ENCODE measurements at regions not wholly inside any gene's neighbourhood (a gene's known extent, or its start where the extent isn't known, plus 50 kb on each side); places are given as distances from the start of the nearest gene placed in this dataset.
A peak's percentile ranks its signal among the peaks of the same experiment; 100 is the strongest.

DNA sequence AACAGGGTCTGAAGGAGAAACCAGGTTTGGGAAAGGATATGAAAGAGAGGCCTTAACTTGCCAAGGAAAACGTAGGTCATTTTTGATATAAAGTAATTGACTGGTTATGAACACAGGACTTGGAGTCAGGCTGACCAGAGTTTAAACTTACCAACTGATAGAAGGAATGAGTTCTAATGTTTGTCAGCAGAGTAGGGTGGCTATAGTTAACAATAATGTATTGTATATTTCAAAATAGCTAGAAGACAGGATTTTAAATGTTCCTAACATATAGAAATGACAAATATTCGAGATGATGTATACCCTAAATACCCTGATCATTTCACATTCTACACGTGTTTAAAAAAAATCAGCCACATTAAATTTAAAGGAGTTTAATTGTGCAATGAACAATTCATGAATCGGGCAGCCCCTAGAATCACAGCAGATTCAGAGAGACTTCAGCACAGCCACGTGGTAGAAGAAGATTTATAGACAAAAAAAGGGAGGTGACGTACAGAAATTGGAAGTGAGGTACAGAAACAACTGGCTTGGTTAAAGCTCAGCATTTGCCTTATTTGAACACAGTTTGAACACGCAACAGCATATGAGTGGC is 52.5 kb upstream of the PLEKHG7 start:
- Histone ChIP-seq H3K9me3 (ENCODE audit: control insufficient read depth, low read length) (no peaks in the 10 kb centered on the region), H3K4me1 (ENCODE audit: control insufficient read depth, insufficient read depth, low read length) (no peaks in the 10 kb centered on the region), H3K4me3 (ENCODE audit: low read length) (no peak overlapping the region), H3K27me3 (ENCODE audit: control insufficient read depth, insufficient read depth) (no peaks in the 10 kb centered on the region), H3K27ac (ENCODE audit: low read length) (no peak overlapping the region)
- ATAC-seq: no peak
- 70% methylated on average over 7 of the region's 7 CpGs for WGBS
- intact Hi-C loops (cut with DNase I): loop anchor here in 2 of 4 donors (5.0 kb wide), 1 partner anchor 1288 kb away; no protein-coding TSS in a partner anchor
- no peak for DNase-seq

DNA sequence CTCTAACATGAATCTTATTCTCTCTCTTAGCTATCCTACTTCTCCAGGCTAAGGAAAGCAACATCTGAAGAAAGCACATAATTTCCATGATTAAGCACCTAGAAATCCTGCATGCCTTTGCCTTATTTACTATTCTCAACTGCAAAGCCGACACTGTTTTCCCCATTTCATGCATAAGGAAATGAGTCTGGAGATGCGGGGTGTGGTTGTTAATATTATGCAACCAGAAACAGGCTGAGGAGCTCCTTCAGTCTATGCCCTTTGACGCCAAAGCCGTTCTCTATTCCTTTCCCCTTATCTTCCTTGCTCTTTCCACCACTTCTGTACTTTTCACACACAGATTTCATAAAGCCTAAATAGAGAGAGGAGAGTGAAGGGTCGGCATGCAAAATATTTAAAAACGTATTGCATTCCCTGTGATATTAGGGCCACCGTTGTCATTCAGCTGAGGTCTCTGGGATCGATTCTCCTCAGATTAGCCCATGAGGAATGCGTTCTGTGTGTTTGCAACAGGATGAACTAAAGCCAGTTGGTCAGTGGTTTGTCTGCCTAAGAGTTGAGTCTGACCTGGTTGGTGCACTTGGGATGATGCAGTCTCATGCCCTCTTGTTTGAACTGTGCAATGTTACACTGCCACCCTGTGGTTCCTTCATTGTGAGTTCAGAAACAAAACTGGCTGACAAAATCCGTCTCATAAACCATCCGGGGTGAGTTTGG is 53.1 kb upstream of the PLEKHG7 start:
- no peaks in the 10 kb centered on the region for H3K9me3 ChIP-seq (ENCODE audit: control insufficient read depth, low read length)
- H3K4me1 ChIP-seq (ENCODE audit: control insufficient read depth, insufficient read depth, low read length): no peaks in the 10 kb centered on the region
- peak in 2 of 3 donors; percentile 36 to 50 for DNase-seq
- no peak overlapping the region for H3K27ac ChIP-seq (ENCODE audit: low read length)
- no peak overlapping the region for H3K4me3 ChIP-seq (ENCODE audit: low read length)
- intact Hi-C loops (cut with DNase I): loop anchor here in 3 of 4 donors (5.0 to 10.0 kb wide), 2 partner anchors 1265 to 1287 kb away; no protein-coding TSS in a partner anchor
- peak; percentile 94 for ATAC-seq
- no peaks in the 10 kb centered on the region for H3K27me3 ChIP-seq (ENCODE audit: control insufficient read depth, insufficient read depth)
- WGBS: 36% methylated on average over 11 of the region's 11 CpGs

DNA sequence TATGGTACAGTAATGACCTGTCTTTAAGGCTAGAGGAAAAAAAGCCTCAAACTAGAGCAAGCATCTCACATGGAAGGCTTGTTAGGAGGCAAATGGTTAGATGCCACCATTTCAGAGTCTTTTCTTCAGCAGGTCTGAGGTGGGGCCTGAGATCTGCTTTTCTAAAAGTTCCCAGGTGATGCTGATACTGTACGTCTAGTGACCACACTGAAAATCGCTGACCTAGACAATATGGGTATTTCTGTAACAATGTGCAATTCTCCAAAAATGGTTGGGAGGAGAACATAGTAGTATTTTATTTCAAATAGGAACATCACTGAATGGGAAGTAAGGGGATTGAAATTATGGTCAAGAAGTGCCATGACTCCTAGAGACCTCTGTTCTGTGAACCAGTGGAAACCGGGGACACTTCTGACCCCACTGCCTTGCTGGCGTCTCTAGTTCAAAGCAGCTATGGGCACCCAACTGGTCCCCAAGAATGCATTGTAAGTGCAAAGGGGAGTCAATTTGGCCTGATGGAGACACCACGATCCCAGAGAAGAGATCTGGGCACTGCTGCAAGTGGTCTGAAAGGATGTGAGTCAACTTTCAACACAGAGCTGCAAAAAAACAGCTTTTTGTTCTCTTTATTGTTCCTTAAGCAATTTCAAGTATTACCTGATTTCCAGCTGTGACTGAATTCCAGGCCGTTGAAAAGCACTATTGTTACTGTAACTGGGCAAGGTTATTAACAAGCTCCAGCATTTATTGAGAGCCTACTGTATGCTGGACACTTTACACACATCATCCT is 54.4 kb upstream of the PLEKHG7 start:
- no peaks in the 10 kb centered on the region for H3K27me3 ChIP-seq (ENCODE audit: control insufficient read depth, insufficient read depth)
- no peak for ATAC-seq
- WGBS: 84% methylated on average over 6 of the region's 6 CpGs
- no peak overlapping the region for H3K27ac ChIP-seq (ENCODE audit: low read length)
- H3K4me1 ChIP-seq (ENCODE audit: control insufficient read depth, insufficient read depth, low read length): no peaks in the 10 kb centered on the region
- DNase-seq: no peak
- no peaks in the 10 kb centered on the region for H3K9me3 ChIP-seq (ENCODE audit: control insufficient read depth, low read length)
- intact Hi-C loops (cut with DNase I): loop anchor here in 2 of 4 donors (10.0 kb wide), 1 partner anchor 1264 kb away; no protein-coding TSS in a partner anchor
- no peak overlapping the region for H3K4me3 ChIP-seq (ENCODE audit: low read length)

GRCh38 chr12:92641291-92641690 is 61.5 kb upstream of the PLEKHG7 start:
- Histone ChIP-seq H3K27me3 (ENCODE audit: control insufficient read depth, insufficient read depth) (no peaks in the 10 kb centered on the region), H3K4me3 (ENCODE audit: low read length) (no peak overlapping the region), H3K9me3 (ENCODE audit: control insufficient read depth, low read length) (no peaks in the 10 kb centered on the region), H3K4me1 (ENCODE audit: control insufficient read depth, insufficient read depth, low read length) (no peaks in the 10 kb centered on the region), H3K27ac (ENCODE audit: low read length) (no peak overlapping the region)
- DNase-seq (no peak), ATAC-seq (no peak)
- intact Hi-C loops (cut with DNase I): loop anchor here in 2 of 4 donors (10.0 kb wide), 1 partner anchor 1256 kb away; no protein-coding TSS in a partner anchor
- WGBS: 30% methylated on average over 1 of the region's 1 CpG

- Histone ChIP-seq H3K4me3 (ENCODE audit: low read length) (no peak overlapping the region), H3K27ac (ENCODE audit: low read length) (no peak overlapping the region), H3K27me3 (ENCODE audit: control insufficient read depth, insufficient read depth) (no peaks in the 10 kb centered on the region), H3K4me1 (ENCODE audit: control insufficient read depth, insufficient read depth, low read length) (no peaks in the 10 kb centered on the region), H3K9me3 (ENCODE audit: control insufficient read depth, low read length) (no peaks in the 10 kb centered on the region)
- no peak for DNase-seq
- intact Hi-C loops (cut with DNase I): loop anchor here in 2 of 4 donors (10.0 kb wide), 1 partner anchor 1256 kb away; no protein-coding TSS in a partner anchor
- ATAC-seq: no peak
Observed at GRCh38 chr12:92640691-92641090, 62.1 kb upstream of the PLEKHG7 start.

DNA sequence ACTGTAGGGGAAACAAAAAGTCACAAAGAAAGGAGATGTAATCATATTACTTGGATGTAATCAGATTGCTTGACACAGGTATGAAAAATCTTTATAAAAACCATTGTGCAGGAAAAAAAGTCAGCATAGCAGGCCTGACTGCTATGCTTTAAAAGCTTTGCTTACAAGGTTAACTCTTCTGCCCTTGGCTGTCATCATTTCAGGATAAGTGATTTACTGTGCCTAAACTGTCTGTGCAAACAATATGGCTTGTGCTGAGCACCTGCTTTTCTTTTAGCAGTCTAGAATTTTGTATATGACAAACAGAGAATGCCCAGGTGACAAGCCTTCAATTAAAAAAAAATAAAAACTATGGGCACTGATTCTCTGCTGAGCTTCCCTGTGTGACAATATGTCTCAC is 63.8 kb upstream of the PLEKHG7 start:
- no peaks in the 10 kb centered on the region for H3K27me3 ChIP-seq (ENCODE audit: control insufficient read depth, insufficient read depth)
- no peaks in the 10 kb centered on the region for H3K9me3 ChIP-seq (ENCODE audit: control insufficient read depth, low read length)
- DNase-seq: no peak
- H3K27ac ChIP-seq (ENCODE audit: low read length): no peak overlapping the region
- intact Hi-C loops (cut with DNase I): no loop called here
- no peaks in the 10 kb centered on the region for H3K4me1 ChIP-seq (ENCODE audit: control insufficient read depth, insufficient read depth, low read length)
- no peak for ATAC-seq
- H3K4me3 ChIP-seq (ENCODE audit: low read length): no peak overlapping the region

DNA sequence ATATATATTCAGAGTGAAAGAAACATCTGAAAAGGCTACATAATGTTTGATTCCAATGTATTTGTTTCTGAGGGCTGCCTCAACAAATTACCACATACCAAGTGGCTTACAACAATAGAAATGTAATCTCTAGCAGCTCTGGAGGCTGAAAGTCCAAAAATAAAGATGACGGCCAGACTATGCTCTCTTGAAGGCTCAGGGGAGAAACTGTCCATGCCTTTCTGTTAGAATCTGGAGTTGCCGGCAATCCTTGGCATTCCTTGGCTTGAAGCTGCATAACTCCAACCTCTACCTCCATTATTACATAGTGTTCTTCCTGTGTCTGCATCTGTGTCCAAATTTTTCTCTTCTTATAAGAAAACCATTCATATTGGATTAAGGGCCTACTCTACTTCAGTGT is 68.1 kb upstream of the PLEKHG7 start:
- H3K27me3 ChIP-seq (ENCODE audit: control insufficient read depth, insufficient read depth): no peaks in the 10 kb centered on the region
- no peaks in the 10 kb centered on the region for H3K9me3 ChIP-seq (ENCODE audit: control insufficient read depth, low read length)
- DNase-seq (no peak), ATAC-seq (no peak)
- no peak overlapping the region for H3K4me3 ChIP-seq (ENCODE audit: low read length)
- H3K27ac ChIP-seq (ENCODE audit: low read length): no peak overlapping the region
- WGBS: 51% methylated on average over 2 of the region's 2 CpGs
- intact Hi-C loops (cut with DNase I): no loop called here
- H3K4me1 ChIP-seq (ENCODE audit: control insufficient read depth, insufficient read depth, low read length): no peaks in the 10 kb centered on the region

DNA sequence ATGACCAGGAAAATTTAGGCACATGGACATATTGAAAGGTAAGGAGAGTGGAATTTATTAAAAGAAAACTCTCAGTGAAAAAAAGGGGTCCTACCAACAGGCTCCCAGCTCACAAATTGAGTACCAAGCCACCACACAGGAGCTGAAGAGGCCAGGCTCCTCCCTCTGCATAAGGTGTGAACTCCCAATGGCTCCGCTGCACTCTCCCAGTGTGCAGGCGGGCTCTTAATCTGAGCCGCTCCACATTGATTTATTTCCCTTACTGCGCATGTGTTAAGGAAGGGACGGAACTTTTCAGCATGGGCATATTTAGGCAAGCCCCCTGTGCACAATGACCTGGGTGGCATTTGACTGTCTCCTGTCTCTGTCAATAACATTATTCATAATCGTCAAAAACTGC is 68.6 kb upstream of the PLEKHG7 start:
- Histone ChIP-seq H3K27ac (ENCODE audit: low read length) (no peak overlapping the region), H3K4me1 (ENCODE audit: control insufficient read depth, insufficient read depth, low read length) (no peaks in the 10 kb centered on the region), H3K9me3 (ENCODE audit: control insufficient read depth, low read length) (no peaks in the 10 kb centered on the region), H3K27me3 (ENCODE audit: control insufficient read depth, insufficient read depth) (no peaks in the 10 kb centered on the region), H3K4me3 (ENCODE audit: low read length) (no peak overlapping the region)
- ATAC-seq (no peak), DNase-seq (no peak)
- WGBS: 97% methylated on average over 6 of the region's 6 CpGs
- intact Hi-C loops (cut with DNase I): no loop called here

DNA sequence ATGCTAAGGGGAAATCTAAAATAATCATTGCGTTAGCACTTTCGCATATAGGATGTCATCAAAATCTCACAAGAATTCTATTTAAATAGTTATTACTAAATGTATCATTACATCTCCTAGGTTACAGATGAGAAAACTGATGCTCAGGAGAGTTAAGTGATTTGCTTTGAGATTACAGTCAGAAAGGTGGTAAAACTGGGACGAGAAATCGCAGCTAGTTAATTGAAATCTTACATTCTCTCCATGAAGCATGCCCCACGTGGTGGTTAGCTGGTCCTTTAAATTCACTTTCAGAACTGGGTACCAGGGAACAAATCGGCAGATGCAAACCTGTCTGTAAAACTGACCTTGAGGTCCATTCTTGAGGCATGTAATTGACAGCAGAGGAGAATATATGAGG is 71.8 kb upstream of the PLEKHG7 start:
- ATAC-seq (no peak), DNase-seq (no peak)
- no peaks in the 10 kb centered on the region for H3K4me1 ChIP-seq (ENCODE audit: control insufficient read depth, insufficient read depth, low read length)
- H3K27me3 ChIP-seq (ENCODE audit: control insufficient read depth, insufficient read depth): no peaks in the 10 kb centered on the region
- H3K27ac ChIP-seq (ENCODE audit: low read length): no peak overlapping the region
- H3K4me3 ChIP-seq (ENCODE audit: low read length): no peak overlapping the region
- H3K9me3 ChIP-seq (ENCODE audit: control insufficient read depth, low read length): no peaks in the 10 kb centered on the region
- intact Hi-C loops (cut with DNase I): no loop called here
- WGBS: 92% methylated on average over 6 of the region's 6 CpGs

- Histone ChIP-seq H3K9me3 (ENCODE audit: control insufficient read depth, low read length) (no peaks in the 10 kb centered on the region), H3K4me3 (ENCODE audit: low read length) (no peak overlapping the region), H3K4me1 (ENCODE audit: control insufficient read depth, insufficient read depth, low read length) (no peaks in the 10 kb centered on the region), H3K27ac (ENCODE audit: low read length) (no peak overlapping the region), H3K27me3 (ENCODE audit: control insufficient read depth, insufficient read depth) (no peaks in the 10 kb centered on the region)
- 55% methylated on average over 9 of the region's 9 CpGs for WGBS
- intact Hi-C loops (cut with DNase I): no loop called here
- DNase-seq (peak in 2 of 3 donors; percentile 14 to 54), ATAC-seq (no peak)
Observed at GRCh38 chr12:92629349-92630065, 73.3 kb upstream of the PLEKHG7 start.

Measured in right cardiac atrium (tissue), 5 donors.